ENCODE measurements at regions not wholly inside any gene's neighbourhood (a gene's known extent, or its start where the extent isn't known, plus 50 kb on each side); places are given as distances from the start of the nearest gene placed in this dataset.
A peak's percentile ranks its signal among the peaks of the same experiment; 100 is the strongest.

GRCh38 chr12:87511371-87511770 lies 517.8 kb downstream of the C12orf50 start:
- Histone ChIP-seq H3K36me3 (no peaks in the 10 kb centered on the region), H3K4me3 (no peak overlapping the region), H3K4me1 (ENCODE audit: low read depth) (no peaks in the 10 kb centered on the region), H3K27ac (no peak overlapping the region), H3K27me3 (no peaks in the 10 kb centered on the region), H3K9me3 (ENCODE audit: low read depth) (no peaks in the 10 kb centered on the region)
- DNase-seq (ENCODE audit: low read depth in 1 of 2, low spot score in 1 of 2), result peak in 1 of 2 donors; percentile 22
- no peak for TF ChIP-seq CTCF (IDR thresholded peaks at IDR 0.05; ENCODE audit: low read depth, low read length)

GRCh38 chr12:87509237-87509820 lies 519.9 kb downstream of the C12orf50 start:
- Histone ChIP-seq H3K27ac (no peak overlapping the region), H3K4me1 (ENCODE audit: low read depth) (no peaks in the 10 kb centered on the region), H3K27me3 (no peaks in the 10 kb centered on the region), H3K4me3 (no peak overlapping the region), H3K9me3 (ENCODE audit: low read depth) (no peaks in the 10 kb centered on the region), H3K36me3 (no peaks in the 10 kb centered on the region)
- DNase-seq (ENCODE audit: low read depth in 1 of 2, low spot score in 1 of 2), result peak in 1 of 2 donors; percentile 60
- TF ChIP-seq CTCF (IDR thresholded peaks at IDR 0.05; ENCODE audit: low read depth, low read length), result no peak

GRCh38 chr12:87491598-87491997 lies 537.6 kb downstream of the C12orf50 start:
- Histone ChIP-seq H3K36me3 (no peaks in the 10 kb centered on the region), H3K4me3 (no peak overlapping the region), H3K9me3 (ENCODE audit: low read depth) (no peaks in the 10 kb centered on the region), H3K27me3 (no peaks in the 10 kb centered on the region), H3K27ac (no peak overlapping the region), H3K4me1 (ENCODE audit: low read depth) (no peaks in the 10 kb centered on the region)
- no peak for DNase-seq (ENCODE audit: low read depth in 1 of 2, low spot score in 1 of 2)
- no peak for TF ChIP-seq CTCF (IDR thresholded peaks at IDR 0.05; ENCODE audit: low read depth, low read length)

GRCh38 chr12:87491089-87491488 lies 538.1 kb downstream of the C12orf50 start:
- Histone ChIP-seq H3K9me3 (ENCODE audit: low read depth) (no peaks in the 10 kb centered on the region), H3K27ac (no peak overlapping the region), H3K4me1 (ENCODE audit: low read depth) (no peaks in the 10 kb centered on the region), H3K36me3 (no peaks in the 10 kb centered on the region), H3K4me3 (no peak overlapping the region), H3K27me3 (no peaks in the 10 kb centered on the region)
- TF ChIP-seq CTCF (IDR thresholded peaks at IDR 0.05; ENCODE audit: low read depth, low read length), result no peak
- no peak for DNase-seq (ENCODE audit: low read depth in 1 of 2, low spot score in 1 of 2)

GRCh38 chr12:87469295-87469694 lies 559.9 kb downstream of the C12orf50 start:
- Histone ChIP-seq H3K4me3 (no peak overlapping the region), H3K4me1 (ENCODE audit: low read depth) (no peaks in the 10 kb centered on the region), H3K27ac (no peak overlapping the region), H3K27me3 (no peaks in the 10 kb centered on the region), H3K9me3 (ENCODE audit: low read depth) (no peaks in the 10 kb centered on the region), H3K36me3 (no peaks in the 10 kb centered on the region)
- no peak for TF ChIP-seq CTCF (IDR thresholded peaks at IDR 0.05; ENCODE audit: low read depth, low read length)
- DNase-seq (ENCODE audit: low read depth in 1 of 2, low spot score in 1 of 2), result peak in 1 of 2 donors; percentile 17
